Vagina (tissue), 2 donors: ENCODE measurements at regions not wholly inside any gene's neighbourhood (a gene's known extent, or its start where the extent isn't known, plus 50 kb on each side); places are given as distances from the start of the nearest gene placed in this dataset.

Experiments used
- DNase-seq, 2 donors: peaks; one replicate each; pipeline ENCODE4 v3.0.0-alpha.2; 2017; ENCODE audit errors: extremely low spot score in 2 of 2
- H3K27ac ChIP-seq: fragments of 200-600 bp; sonication (generic); one replicate; pipeline ENCODE4 v1.5.1; 2019
- H3K27me3 ChIP-seq: fragments of 200-600 bp; sonication (generic); one replicate; pipeline ENCODE4 v1.5.1; 2019
- H3K36me3 ChIP-seq, 2 donors: fragments of 200-600 bp; sonication (generic); one replicate each; pipeline ENCODE4 v1.5.1; 2017 to 2019
- H3K4me1 ChIP-seq: fragments of 200-600 bp; sonication (generic); one replicate; pipeline ENCODE4 v1.5.1; 2019
- H3K4me3 ChIP-seq, 2 donors: fragments of 200-600 bp; sonication (generic); 1 replicate in 1 of 2; 2 replicates in 1 of 2; pipeline ENCODE4 v1.5.1; 2016 to 2019
- H3K9me3 ChIP-seq: fragments of 200-600 bp; sonication (generic); one replicate; pipeline ENCODE4 v1.5.1; 2019
- CTCF ChIP-seq, 3 experiments: fragments of 450-650 bp in 2 of 3; fragments of 200-600 bp in 1 of 3; sonication (generic) in 1 of 3; IDR thresholded peaks; one replicate each; pipeline ENCODE4 v1.5.1; 2017 to 2019; ENCODE audit warnings: antibody characterized with exemption in 3 of 3, mild to moderate bottlenecking in 2 of 3, moderate library complexity in 2 of 3
- POLR2A ChIP-seq, 2 donors: fragments of 450-650 bp; IDR thresholded peaks; one replicate each; pipeline ENCODE4 v1.6.1; 2017; ENCODE audit warnings: antibody characterized with exemption in 2 of 2, mild to moderate bottlenecking in 2 of 2, moderate library complexity in 2 of 2
- POLR2AphosphoS5 ChIP-seq, 2 donors: sonication (generic); formaldehyde crosslinking; IDR thresholded peaks; one replicate each; pipeline ENCODE4 v1.9.0; 2017; ENCODE audit warnings: antibody characterized with exemption in 2 of 2, mild to moderate bottlenecking in 2 of 2, low read depth in 1 of 2; ENCODE audit not compliant: insufficient read depth in 1 of 2
- intact Hi-C: fragments of 100-400 bp; cut with DNase I; formaldehyde crosslinking; loops from one replicate; pipeline ENCODE4 v1.15.1; 2023

GRCh38 chr5:6910950-6911349, 197.7 kb downstream of the TENT4A start:
- no peaks in the 10 kb centered on the region for H3K4me1 ChIP-seq

DNA sequence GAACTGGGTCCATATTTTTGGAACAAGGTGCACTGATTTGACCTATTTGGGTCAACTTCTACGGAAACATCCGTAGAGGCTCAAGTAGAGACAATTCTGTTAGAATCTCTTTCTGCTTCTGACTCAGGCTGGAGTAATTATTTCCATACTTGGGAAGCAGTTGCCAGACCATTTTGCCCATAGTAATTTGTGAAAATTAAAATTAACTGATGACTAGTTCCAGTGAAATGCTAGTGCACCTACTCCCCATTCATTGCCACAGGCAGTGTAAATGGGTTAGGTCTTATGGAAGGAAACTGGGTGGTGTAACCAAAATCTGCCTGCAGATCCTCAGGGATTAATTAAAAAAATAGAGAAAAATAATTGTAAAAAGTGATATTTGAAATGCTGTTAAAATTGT, 201.1 kb downstream of the TENT4A start:
- no peak overlapping the region for H3K4me3 ChIP-seq
- intact Hi-C loops: no loop called here
- H3K27me3 ChIP-seq: no peaks in the 10 kb centered on the region
- TF ChIP-seq CTCF (IDR thresholded peaks at IDR 0.05) (no peak), POLR2AphosphoS5 (IDR thresholded peaks at IDR 0.05; ENCODE audit: insufficient read depth in 1 of 2, low read depth in 1 of 2) (no peak), POLR2A (IDR thresholded peaks at IDR 0.05) (no peak)
- H3K27ac ChIP-seq: no peak overlapping the region
- H3K9me3 ChIP-seq: no peaks in the 10 kb centered on the region
- H3K4me1 ChIP-seq: no peaks in the 10 kb centered on the region
- H3K36me3 ChIP-seq: no peaks in the 10 kb centered on the region
- no peak for DNase-seq

More at GRCh38 chr5:6910950-6911349, 197.7 kb downstream of the TENT4A start:
- Histone ChIP-seq H3K27ac (no peak overlapping the region), H3K27me3 (no peaks in the 10 kb centered on the region), H3K36me3 (no peaks in the 10 kb centered on the region), H3K4me3 (no peak overlapping the region), H3K9me3 (no peaks in the 10 kb centered on the region)
- DNase-seq: no peak
- intact Hi-C loops: no loop called here
- no peak for TF ChIP-seq POLR2A (IDR thresholded peaks at IDR 0.05)
- TF ChIP-seq CTCF (IDR thresholded peaks at IDR 0.05): no peak
- TF ChIP-seq POLR2AphosphoS5 (IDR thresholded peaks at IDR 0.05; ENCODE audit: insufficient read depth in 1 of 2, low read depth in 1 of 2): no peak

- H3K27ac ChIP-seq: no peak overlapping the region
- H3K9me3 ChIP-seq: no peaks in the 10 kb centered on the region
- no peaks in the 10 kb centered on the region for H3K27me3 ChIP-seq
- TF ChIP-seq POLR2AphosphoS5 (IDR thresholded peaks at IDR 0.05; ENCODE audit: insufficient read depth in 1 of 2, low read depth in 1 of 2) (no peak), CTCF (IDR thresholded peaks at IDR 0.05) (no peak), POLR2A (IDR thresholded peaks at IDR 0.05) (no peak)
- no peak for DNase-seq
- H3K4me3 ChIP-seq: no peak overlapping the region
- intact Hi-C loops: no loop called here
- no peaks in the 10 kb centered on the region for H3K36me3 ChIP-seq
- H3K4me1 ChIP-seq: no peaks in the 10 kb centered on the region
These were observed 202.3 kb downstream of the TENT4A start for GRCh38 chr5:6915574-6915973.

DNA sequence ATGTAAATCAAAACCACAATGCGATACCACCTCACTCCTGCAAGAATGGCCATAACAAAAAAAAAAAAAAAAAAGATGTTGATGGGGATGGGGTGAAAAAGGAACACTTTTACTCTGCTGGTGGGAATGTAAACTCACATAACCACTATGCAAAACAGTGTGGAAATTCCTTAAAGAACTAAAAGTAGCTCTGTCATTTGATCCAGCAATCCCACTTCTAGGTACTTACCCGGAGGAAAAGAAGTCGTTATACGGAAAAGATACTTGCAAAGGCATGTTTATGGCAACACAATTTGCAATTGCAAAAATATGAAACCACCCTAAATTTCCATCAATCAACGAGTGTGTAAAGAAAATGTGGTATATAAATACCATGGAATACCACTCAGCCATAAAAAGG, 205.0 kb downstream of the TENT4A start:
- H3K36me3 ChIP-seq: no peaks in the 10 kb centered on the region
- H3K4me1 ChIP-seq: no peaks in the 10 kb centered on the region
- H3K9me3 ChIP-seq: no peaks in the 10 kb centered on the region
- H3K4me3 ChIP-seq: no peak overlapping the region
- intact Hi-C loops: no loop called here
- TF ChIP-seq CTCF (IDR thresholded peaks at IDR 0.05) (no peak), POLR2A (IDR thresholded peaks at IDR 0.05) (no peak), POLR2AphosphoS5 (IDR thresholded peaks at IDR 0.05; ENCODE audit: insufficient read depth in 1 of 2, low read depth in 1 of 2) (no peak)
- no peaks in the 10 kb centered on the region for H3K27me3 ChIP-seq
- DNase-seq: no peak
- no peak overlapping the region for H3K27ac ChIP-seq

DNA sequence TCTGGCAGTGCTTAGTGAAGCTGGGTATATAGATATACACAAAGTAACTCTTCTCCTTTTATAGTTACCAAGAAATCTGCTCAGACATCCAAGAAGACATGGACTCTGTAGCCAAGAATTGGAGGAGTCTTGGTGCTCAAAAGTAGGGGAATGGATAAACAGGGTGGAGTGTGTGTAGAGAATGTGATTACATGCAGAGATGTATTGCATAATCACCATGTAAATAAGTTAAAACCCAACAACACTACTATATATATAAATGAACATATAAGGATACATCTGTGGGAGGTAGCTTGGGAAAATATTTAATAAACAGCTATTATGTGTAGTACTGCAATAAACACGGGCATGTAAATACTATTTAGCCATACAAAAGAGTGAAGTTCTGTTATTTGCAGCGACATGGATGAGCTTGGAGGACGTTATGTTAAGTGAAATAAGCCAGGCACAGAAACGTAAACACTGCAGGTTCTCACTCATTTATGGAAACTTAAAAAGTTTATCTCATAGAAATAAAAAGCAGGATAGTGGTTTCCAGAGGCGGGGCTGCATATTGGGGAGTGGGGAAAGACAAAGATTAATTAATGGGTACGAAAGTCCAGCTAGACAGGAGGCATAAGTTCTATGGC, 207.5 kb downstream of the TENT4A start:
- Histone ChIP-seq H3K27ac (no peak overlapping the region), H3K27me3 (no peaks in the 10 kb centered on the region), H3K4me1 (no peaks in the 10 kb centered on the region), H3K9me3 (no peaks in the 10 kb centered on the region), H3K36me3 (no peaks in the 10 kb centered on the region), H3K4me3 (no peak overlapping the region)
- intact Hi-C loops: no loop called here
- TF ChIP-seq CTCF (IDR thresholded peaks at IDR 0.05) (no peak), POLR2A (IDR thresholded peaks at IDR 0.05) (no peak), POLR2AphosphoS5 (IDR thresholded peaks at IDR 0.05; ENCODE audit: insufficient read depth in 1 of 2, low read depth in 1 of 2) (no peak)
- no peak for DNase-seq
